Coronary artery (tissue), 2 donors: ENCODE measurements at regions not wholly inside any gene's neighbourhood (a gene's known extent, or its start where the extent isn't known, plus 50 kb on each side); places are given as distances from the start of the nearest gene placed in this dataset.
"Not testable (repeated sequence)": the region's sequence is repeated elsewhere in the genome, so short reads cannot be mapped to it uniquely, and the experiment has no call there.

Experiments used
- DNase-seq: peaks from one replicate; pipeline ENCODE4 v3.0.0-alpha.2; 2017; ENCODE audit warnings: low spot score
- H3K27ac ChIP-seq, 2 donors: fragments of 200-600 bp; sonication (generic); one replicate each; pipeline ENCODE4 v1.5.1; 2016 to 2019
- H3K4me3 ChIP-seq: fragments of 200-600 bp; sonication (generic); 2 replicates; pipeline ENCODE4 v1.5.1; 2016; ENCODE audit warnings: mild to moderate bottlenecking, moderate library complexity
- CTCF ChIP-seq: fragments of 200-600 bp; sonication (generic); IDR thresholded peaks from one replicate; pipeline ENCODE4 v1.5.1; 2019; ENCODE audit warnings: antibody characterized with exemption

DNA sequence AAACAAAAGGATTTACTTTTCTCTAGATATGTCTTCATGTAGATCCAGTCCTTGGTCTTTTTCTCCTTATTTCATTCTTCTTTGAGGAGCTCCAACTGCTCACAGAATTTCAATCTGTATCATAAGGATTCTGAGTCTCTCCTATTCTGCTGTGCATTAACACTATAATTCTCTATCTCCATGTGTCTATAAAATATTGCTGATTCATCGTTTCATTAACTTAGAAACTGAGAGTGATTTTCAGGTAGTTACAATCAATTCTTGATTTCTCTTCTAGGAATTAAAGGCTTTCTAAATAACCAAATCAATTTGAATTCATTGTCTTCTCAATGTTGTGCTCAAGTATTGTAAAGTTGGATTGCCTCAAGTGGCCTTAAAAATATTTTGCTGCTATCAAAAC, 651.5 kb upstream of the CADM2 start:
- H3K4me3 ChIP-seq: no peak overlapping the region
- TF ChIP-seq CTCF: no peak
- H3K27ac ChIP-seq: no peak overlapping the region
- no peak for DNase-seq

DNA sequence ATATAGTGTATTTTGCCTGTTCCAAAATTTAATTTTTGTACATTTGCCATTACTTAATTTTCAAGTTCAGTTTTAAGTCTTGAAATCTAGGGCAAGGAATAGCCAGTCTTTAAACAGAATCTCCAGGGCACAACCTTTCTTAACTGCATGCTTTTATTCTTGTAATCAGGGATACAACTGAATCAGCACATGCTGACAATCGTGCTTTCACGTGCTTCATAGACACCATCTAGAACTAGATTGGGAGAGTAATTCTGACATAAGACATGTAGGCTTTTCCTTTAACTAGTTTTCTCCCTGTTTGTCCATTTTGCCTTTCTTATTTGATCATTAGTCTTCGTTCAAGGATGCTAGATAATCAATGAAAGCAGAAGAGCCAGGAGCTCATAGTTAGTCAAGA, 650.4 kb upstream of the CADM2 start:
- no peak for TF ChIP-seq CTCF
- H3K4me3 ChIP-seq: no peak overlapping the region
- H3K27ac ChIP-seq: no peak overlapping the region
- no peak for DNase-seq

GRCh38 chr3:84318273-84318809, 640.4 kb upstream of the CADM2 start:
- no peak overlapping the region for H3K27ac ChIP-seq
- DNase-seq: no peak
- TF ChIP-seq CTCF: no peak
- H3K4me3 ChIP-seq: no peak overlapping the region

DNA sequence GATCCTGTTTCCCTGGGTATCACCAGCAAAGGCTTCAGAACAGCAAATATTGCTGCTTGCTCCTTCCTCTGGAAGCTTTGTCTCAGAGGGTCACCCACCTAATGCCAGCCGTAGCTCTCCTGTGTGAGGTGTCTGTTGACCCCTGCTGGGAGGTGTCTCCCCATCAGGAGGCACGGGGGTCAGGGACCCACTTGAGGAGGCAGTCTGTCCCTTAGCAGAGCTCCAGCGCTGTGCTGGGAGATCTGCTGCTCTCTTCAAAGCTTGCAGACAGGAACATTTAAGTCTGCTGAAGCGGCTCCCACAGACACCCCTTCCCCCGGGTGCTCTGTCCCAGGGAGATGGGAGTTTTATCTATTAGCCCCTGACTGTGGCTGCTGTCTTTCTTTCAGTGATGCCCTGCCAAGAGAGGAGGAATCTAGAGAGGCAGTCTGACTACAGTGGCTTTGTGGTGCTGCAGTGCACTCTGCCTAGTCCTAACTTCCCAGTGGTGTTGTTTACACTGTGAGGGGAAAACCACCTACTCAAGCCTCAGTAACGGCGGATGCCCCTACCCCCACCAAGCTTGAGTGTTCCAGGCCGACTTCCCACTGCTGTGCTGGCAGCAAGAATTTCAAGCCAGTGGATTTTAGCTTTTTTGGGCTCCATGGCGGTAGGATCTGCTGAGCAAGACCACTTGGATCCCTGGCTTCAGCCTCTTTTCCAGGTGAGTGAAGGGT, 593.1 kb upstream of the CADM2 start:
- not testable (repeated sequence) for H3K4me3 ChIP-seq, DNase-seq, H3K27ac ChIP-seq
